CD8-positive, alpha-beta memory T cell (primary cell): ENCODE measurements at regions not wholly inside any gene's neighbourhood (a gene's known extent, or its start where the extent isn't known, plus 50 kb on each side); places are given as distances from the start of the nearest gene placed in this dataset.
"Not testable (repeated sequence)": the region's sequence is repeated elsewhere in the genome, so short reads cannot be mapped to it uniquely, and the experiment has no call there.

ENCODE experiments used
- CTCF ChIA-PET: fragments of 350-600 bp; sonication (Branson Sonifier 250); formaldehyde crosslinking; loops from one replicate; lab custom pipeline; 2021; ENCODE audit warnings: antibody characterized with exemption; lab: Charles Lee
- POLR2A ChIA-PET: fragments of 350-600 bp; sonication (Branson Sonifier 250); formaldehyde crosslinking; loops from one replicate; lab custom pipeline; 2021; ENCODE audit warnings: antibody characterized with exemption; lab: Charles Lee
- DNase-seq, 5 donors: peaks; one replicate each; pipeline versions ENCODE4 v3.0.0 to v3.0.0-alpha.2; 2020 to 2022; ENCODE audit warnings: mixed read lengths in 1 of 5
- H3K27ac ChIP-seq: one replicate; pipeline ENCODE4 v1.7.0; 2013; ENCODE audit warnings: low read depth, mild to moderate bottlenecking, low read length, moderate library complexity
- H3K27me3 ChIP-seq: 2 replicates; pipeline ENCODE4 v1.7.0; 2013; ENCODE audit warnings: low read length, mild to moderate bottlenecking; ENCODE audit not compliant: insufficient read depth, poor library complexity, severe bottlenecking
- H3K36me3 ChIP-seq: 2 replicates; pipeline ENCODE4 v1.7.0; 2013; ENCODE audit warnings: mild to moderate bottlenecking, low read length, moderate library complexity; ENCODE audit not compliant: insufficient read depth
- H3K4me1 ChIP-seq: 2 replicates; pipeline ENCODE4 v1.7.0; 2013; ENCODE audit warnings: mild to moderate bottlenecking, low read length, moderate library complexity; ENCODE audit not compliant: insufficient read depth
- H3K4me3 ChIP-seq: 2 replicates; pipeline ENCODE4 v1.7.0; 2013; ENCODE audit warnings: mild to moderate bottlenecking, low read length
- H3K9me3 ChIP-seq: 2 replicates; pipeline ENCODE4 v1.7.0; 2013; ENCODE audit warnings: mild to moderate bottlenecking, low read length
- H3K27ac Mint-ChIP-seq, 8 donors: one replicate each; pipeline ENCODE4 v1.8.0; 2020 to 2021; ENCODE audit warnings: mixed read lengths in 8 of 8, mild to moderate bottlenecking in 6 of 8, inconsistent platforms in 3 of 8, moderate library complexity in 3 of 8
- H3K27me3 Mint-ChIP-seq, 2 donors: one replicate each; pipeline ENCODE4 v1.8.0; 2020 to 2021; ENCODE audit warnings: mixed read lengths in 2 of 2, mild to moderate bottlenecking in 1 of 2, moderate library complexity in 1 of 2
- H3K36me3 Mint-ChIP-seq, 3 donors: one replicate each; pipeline ENCODE4 v1.8.0; 2020 to 2021; ENCODE audit warnings: mixed read lengths in 3 of 3, inconsistent platforms in 1 of 3, mild to moderate bottlenecking in 1 of 3
- H3K4me1 Mint-ChIP-seq, 3 donors: one replicate each; pipeline ENCODE4 v1.8.0; 2020 to 2021; ENCODE audit warnings: mixed read lengths in 3 of 3, inconsistent platforms in 1 of 3, mild to moderate bottlenecking in 1 of 3
- H3K4me3 Mint-ChIP-seq, 7 donors: one replicate each; pipeline ENCODE4 v1.8.0; 2020 to 2021; ENCODE audit warnings: mixed read lengths in 7 of 7, mild to moderate bottlenecking in 6 of 7, moderate library complexity in 4 of 7, inconsistent platforms in 2 of 7
- H3K9me3 Mint-ChIP-seq, 5 donors: one replicate each; pipeline ENCODE4 v1.8.0; 2020 to 2022; ENCODE audit warnings: mixed read lengths in 5 of 5, mild to moderate bottlenecking in 3 of 5, moderate library complexity in 2 of 5, inconsistent platforms in 1 of 5

DNA sequence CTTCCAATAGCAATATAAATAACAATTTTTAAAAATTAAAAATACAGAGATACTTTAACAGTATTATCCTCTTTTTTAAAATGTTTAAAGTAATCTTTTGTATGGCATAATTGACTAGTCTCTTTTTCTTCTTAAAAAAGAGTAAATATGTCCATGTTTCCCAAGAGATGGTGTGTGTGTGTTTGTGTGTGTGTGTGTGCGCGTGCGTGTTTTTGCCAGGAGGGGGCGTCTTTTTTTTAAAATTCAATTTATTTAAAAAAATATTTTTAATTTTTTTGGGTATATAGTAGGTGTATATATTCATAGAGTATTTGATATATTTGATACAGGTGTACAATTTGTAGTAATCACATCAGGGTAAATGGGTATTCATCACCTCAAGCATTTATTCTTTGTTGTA lies 1073.7 kb downstream of the PCDH7 start:
- DNase-seq = no peak
- peaks cover 6 to 33% (median 9%) of the 10 kb centered on the region in 5 donors for H3K9me3 Mint-ChIP-seq
- no peaks in the 10 kb centered on the region for H3K27me3 Mint-ChIP-seq
- Histone ChIP-seq H3K36me3 (no peaks in the 10 kb centered on the region), H3K4me3 (no peak overlapping the region), H3K27ac (no peak overlapping the region), H3K4me1 (no peaks in the 10 kb centered on the region), H3K9me3 (no peaks in the 10 kb centered on the region), H3K27me3 (no peaks in the 10 kb centered on the region)
- no peaks in the 10 kb centered on the region for H3K4me1 Mint-ChIP-seq
- ChIA-PET POLR2A (no interaction called here), CTCF (no interaction called here)
- H3K36me3 Mint-ChIP-seq = no peaks in the 10 kb centered on the region
- H3K27ac Mint-ChIP-seq = no peak overlapping the region
- H3K4me3 Mint-ChIP-seq = no peak overlapping the region

DNA sequence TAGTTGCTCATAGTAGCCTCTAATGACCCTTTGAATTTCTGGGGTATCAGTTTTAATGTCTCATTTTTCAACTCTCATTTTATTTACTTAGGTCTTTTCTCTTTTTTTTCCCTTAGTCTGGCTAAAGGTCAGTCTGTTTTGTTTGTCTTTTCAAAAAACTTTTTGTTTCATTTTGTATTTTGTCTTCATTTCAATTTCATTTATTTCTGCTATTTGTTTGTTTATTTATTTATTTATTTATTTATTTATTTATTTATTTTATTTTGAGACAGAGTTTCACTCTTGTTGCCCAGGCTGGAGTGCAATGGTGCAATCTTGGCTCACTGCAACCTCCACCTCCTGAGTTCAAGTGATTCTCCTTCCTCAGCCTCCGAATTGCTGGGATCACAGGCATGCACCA lies 1076.9 kb downstream of the PCDH7 start:
- CTCF ChIA-PET = not testable (repeated sequence)

DNA sequence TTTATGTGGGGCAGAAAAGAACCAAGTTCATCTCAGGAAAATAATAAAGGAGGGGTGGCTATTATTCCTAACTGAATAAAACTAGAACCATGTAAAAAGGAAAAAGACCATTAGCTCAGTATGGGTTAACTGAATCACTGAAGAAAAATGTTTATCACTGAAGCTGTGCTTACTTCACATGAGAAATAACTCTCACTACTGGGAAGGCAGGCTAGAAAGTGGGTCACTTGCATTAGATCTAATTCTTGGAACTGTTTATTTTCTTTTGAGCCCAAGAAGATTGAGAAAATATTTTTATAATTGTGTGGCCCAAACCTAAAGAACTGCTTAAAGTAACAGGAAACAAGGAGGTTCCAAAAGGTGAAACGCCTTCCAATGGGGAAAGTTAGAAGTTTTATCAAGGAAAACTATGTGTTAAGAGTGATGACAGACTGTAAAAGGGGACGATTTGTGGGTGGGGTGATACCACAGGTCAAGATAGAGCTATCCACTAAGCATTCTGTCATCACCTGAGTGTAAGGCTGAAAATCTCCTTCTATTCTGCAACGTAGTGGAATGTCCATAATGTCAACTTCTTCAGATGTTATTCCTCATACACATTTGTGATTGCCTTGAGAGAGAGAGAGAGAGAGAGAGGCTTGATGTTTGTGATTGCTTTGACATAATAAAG lies 1083.5 kb downstream of the PCDH7 start:
- no peak for DNase-seq

More for the DNA sequence above, 1076.9 kb downstream of the PCDH7 start:
- H3K9me3 Mint-ChIP-seq = peaks cover 11 to 34% (median 14%) of the 10 kb centered on the region in 5 donors
- DNase-seq, H3K4me3 ChIP-seq, H3K4me1 Mint-ChIP-seq, H3K4me1 ChIP-seq, H3K36me3 ChIP-seq, H3K27me3 ChIP-seq, H3K27ac Mint-ChIP-seq, H3K27ac ChIP-seq, H3K27me3 Mint-ChIP-seq, H3K36me3 Mint-ChIP-seq, H3K9me3 ChIP-seq, POLR2A ChIA-PET, H3K4me3 Mint-ChIP-seq: not testable (repeated sequence)

DNA sequence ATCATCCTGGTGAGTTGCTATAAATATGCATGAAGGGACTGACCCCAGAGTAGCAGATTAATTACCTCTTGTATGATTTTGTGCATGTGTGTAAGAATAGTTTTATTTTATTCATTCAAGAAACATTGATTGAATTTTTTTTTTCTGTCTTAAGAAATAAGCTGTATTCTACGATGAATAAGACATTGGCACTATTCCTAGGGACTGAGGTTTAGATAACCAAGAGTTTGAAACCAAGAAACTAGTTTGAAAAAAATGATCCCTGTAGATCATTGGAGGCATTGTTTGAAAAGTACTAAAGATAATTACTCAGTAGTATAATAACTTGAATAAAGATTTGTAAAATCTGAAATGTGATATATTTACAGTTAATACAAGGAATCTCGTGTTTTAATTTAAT lies 1086.9 kb downstream of the PCDH7 start:
- Mint-ChIP-seq H3K4me1 (no peaks in the 10 kb centered on the region), H3K27me3 (no peaks in the 10 kb centered on the region), H3K36me3 (no peaks in the 10 kb centered on the region), H3K27ac (no peak overlapping the region), H3K9me3 (peaks cover 1 to 24% (median 9%) of the 10 kb centered on the region in 5 donors), H3K4me3 (no peak overlapping the region)
- no peaks in the 10 kb centered on the region for H3K4me1 ChIP-seq
- ChIA-PET POLR2A (no interaction called here), CTCF (no interaction called here)
- no peaks in the 10 kb centered on the region for H3K27me3 ChIP-seq
- no peaks in the 10 kb centered on the region for H3K36me3 ChIP-seq
- H3K9me3 ChIP-seq = no peaks in the 10 kb centered on the region
- no peak overlapping the region for H3K4me3 ChIP-seq
- no peak overlapping the region for H3K27ac ChIP-seq
- no peak for DNase-seq

More for the DNA sequence above, 1083.5 kb downstream of the PCDH7 start:
- no peaks in the 10 kb centered on the region for H3K4me1 Mint-ChIP-seq
- Histone ChIP-seq H3K9me3 (no peaks in the 10 kb centered on the region), H3K27me3 (no peaks in the 10 kb centered on the region), H3K4me1 (no peaks in the 10 kb centered on the region), H3K27ac (no peak overlapping the region), H3K4me3 (no peak overlapping the region), H3K36me3 (no peaks in the 10 kb centered on the region)
- POLR2A ChIA-PET = no interaction called here
- H3K36me3 Mint-ChIP-seq = no peaks in the 10 kb centered on the region
- H3K27me3 Mint-ChIP-seq = no peaks in the 10 kb centered on the region
- H3K4me3 Mint-ChIP-seq = no peak overlapping the region
- no peak overlapping the region for H3K27ac Mint-ChIP-seq
- CTCF ChIA-PET = no interaction called here
- H3K9me3 Mint-ChIP-seq = peaks cover 2 to 33% (median 10%) of the 10 kb centered on the region in 5 donors

DNA sequence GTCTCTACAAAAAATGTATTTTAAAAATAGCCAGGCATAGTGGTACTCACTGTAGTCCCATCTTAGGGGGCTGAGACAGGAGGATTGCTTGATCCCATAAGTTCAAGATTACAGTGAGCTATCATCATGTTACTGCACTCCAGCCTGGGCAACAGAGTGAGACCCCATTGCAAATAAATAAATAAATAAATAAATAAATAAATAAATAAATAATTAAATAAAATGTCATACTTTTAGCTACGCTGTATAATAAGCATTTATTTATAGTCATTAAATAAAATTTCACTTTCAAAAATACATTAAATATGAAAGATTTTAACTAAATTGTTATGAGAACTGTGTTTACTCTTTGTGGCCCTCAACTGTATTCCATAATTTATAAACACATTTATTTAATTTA lies 1124.2 kb downstream of the PCDH7 start:
- H3K4me3 ChIP-seq = no peak overlapping the region
- no peaks in the 10 kb centered on the region for H3K36me3 ChIP-seq
- H3K9me3 Mint-ChIP-seq = peaks cover 0 to 21% (median 7%) of the 10 kb centered on the region in 5 donors
- no peaks in the 10 kb centered on the region for H3K27me3 ChIP-seq
- no peak overlapping the region for H3K4me3 Mint-ChIP-seq
- H3K27ac Mint-ChIP-seq = no peak overlapping the region
- H3K9me3 ChIP-seq = no peaks in the 10 kb centered on the region
- no peaks in the 10 kb centered on the region for H3K36me3 Mint-ChIP-seq
- no peak for DNase-seq
- no peaks in the 10 kb centered on the region for H3K4me1 ChIP-seq
- H3K27ac ChIP-seq = no peak overlapping the region
- H3K27me3 Mint-ChIP-seq = no peaks in the 10 kb centered on the region
- H3K4me1 Mint-ChIP-seq = no peaks in the 10 kb centered on the region
- CTCF ChIA-PET = no interaction called here
- POLR2A ChIA-PET = no interaction called here

DNA sequence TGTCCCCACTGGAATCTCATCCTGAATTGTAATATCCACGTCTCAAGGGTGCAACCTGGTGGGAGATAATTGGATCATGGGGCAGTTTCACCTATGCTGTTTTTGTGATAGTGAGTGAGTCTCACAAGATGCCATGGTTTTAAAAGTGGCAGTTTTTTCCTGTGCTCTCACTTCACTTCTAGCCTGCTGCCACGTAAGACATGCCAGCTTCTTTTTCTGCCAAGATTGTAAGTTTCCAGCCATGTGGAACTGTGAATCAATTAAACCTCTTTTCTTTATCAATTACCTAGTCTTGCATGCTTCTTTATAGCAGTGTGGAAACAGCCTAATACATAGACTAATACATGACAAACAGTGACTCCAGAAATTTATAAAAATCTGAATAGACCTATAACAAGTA lies 1131.8 kb downstream of the PCDH7 start:
- POLR2A ChIA-PET = no interaction called here

DNA sequence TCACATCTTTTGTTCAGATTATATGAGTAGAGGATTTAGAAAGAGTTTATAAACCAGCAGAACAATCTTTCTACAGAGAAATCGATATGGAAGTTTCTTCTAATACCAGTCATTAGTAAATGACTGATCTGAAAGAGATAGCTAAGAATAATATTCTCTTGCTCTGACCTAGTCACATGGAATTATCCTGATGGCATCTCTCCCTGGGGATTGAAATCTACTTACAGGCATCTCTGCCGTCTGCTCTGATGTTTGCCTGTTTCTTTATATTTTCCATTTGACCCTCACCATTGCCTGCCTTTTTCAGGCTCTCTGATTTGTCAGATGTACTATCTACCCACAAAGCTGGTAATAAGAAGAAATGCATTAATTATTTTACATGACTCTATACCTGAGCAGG lies 1157.3 kb downstream of the PCDH7 start:
- H3K4me1 ChIP-seq = no peaks in the 10 kb centered on the region
- peaks cover 5 to 23% (median 12%) of the 10 kb centered on the region in 5 donors for H3K9me3 Mint-ChIP-seq
- H3K36me3 Mint-ChIP-seq = no peaks in the 10 kb centered on the region
- no peaks in the 10 kb centered on the region for H3K9me3 ChIP-seq
- ChIA-PET POLR2A (no interaction called here), CTCF (no interaction called here)
- H3K27ac Mint-ChIP-seq = no peak overlapping the region
- DNase-seq = no peak
- H3K27me3 ChIP-seq = no peaks in the 10 kb centered on the region
- no peak overlapping the region for H3K4me3 ChIP-seq
- no peak overlapping the region for H3K4me3 Mint-ChIP-seq
- no peaks in the 10 kb centered on the region for H3K36me3 ChIP-seq
- H3K27ac ChIP-seq = no peak overlapping the region
- no peaks in the 10 kb centered on the region for H3K27me3 Mint-ChIP-seq
- no peaks in the 10 kb centered on the region for H3K4me1 Mint-ChIP-seq

More for the DNA sequence above, 1131.8 kb downstream of the PCDH7 start:
- Histone ChIP-seq H3K27me3 (no peaks in the 10 kb centered on the region), H3K27ac (no peak overlapping the region), H3K4me3 (no peak overlapping the region), H3K4me1 (no peaks in the 10 kb centered on the region), H3K9me3 (no peaks in the 10 kb centered on the region), H3K36me3 (no peaks in the 10 kb centered on the region)
- DNase-seq = no peak
- H3K36me3 Mint-ChIP-seq = no peaks in the 10 kb centered on the region
- H3K27ac Mint-ChIP-seq = no peak overlapping the region
- H3K4me3 Mint-ChIP-seq = no peak overlapping the region
- CTCF ChIA-PET = no interaction called here
- no peaks in the 10 kb centered on the region for H3K4me1 Mint-ChIP-seq
- H3K9me3 Mint-ChIP-seq = peaks cover 10 to 36% (median 10%) of the 10 kb centered on the region in 5 donors
- no peaks in the 10 kb centered on the region for H3K27me3 Mint-ChIP-seq

DNA sequence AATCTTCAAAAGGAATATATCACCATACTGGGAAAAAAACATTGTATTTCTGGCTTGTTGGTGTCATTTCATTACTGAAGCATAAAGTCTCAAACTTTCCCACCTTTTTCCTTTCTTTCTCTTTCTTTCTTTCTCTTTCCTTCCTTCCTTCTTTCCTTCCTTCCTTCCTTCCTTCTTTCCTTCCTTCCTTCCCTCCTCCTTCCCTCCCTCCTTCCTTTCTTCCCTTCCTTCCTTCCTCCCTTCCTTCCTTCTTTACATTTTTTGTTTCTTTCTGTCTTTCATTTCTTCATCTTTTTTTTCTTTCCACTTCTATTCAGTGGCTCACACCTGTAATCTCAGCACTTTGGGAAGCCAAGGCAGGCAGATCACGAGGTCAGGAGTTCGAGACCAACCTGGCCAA lies 1160.7 kb downstream of the PCDH7 start:
- H3K9me3 Mint-ChIP-seq = peaks cover 0 to 28% (median 14%) of the 10 kb centered on the region in 5 donors

More for the DNA sequence above, 1160.7 kb downstream of the PCDH7 start:
- H3K27ac Mint-ChIP-seq, H3K36me3 Mint-ChIP-seq, H3K36me3 ChIP-seq, POLR2A ChIA-PET, DNase-seq, H3K4me3 ChIP-seq, H3K27ac ChIP-seq, H3K4me3 Mint-ChIP-seq, H3K4me1 ChIP-seq, H3K27me3 Mint-ChIP-seq, H3K4me1 Mint-ChIP-seq, CTCF ChIA-PET, H3K9me3 ChIP-seq, H3K27me3 ChIP-seq: not testable (repeated sequence)
